Lung (tissue), 11 donors: ENCODE measurements at regions not wholly inside any gene's neighbourhood (a gene's known extent, or its start where the extent isn't known, plus 50 kb on each side); places are given as distances from the start of the nearest gene placed in this dataset.
"Not testable (repeated sequence)": the region's sequence is repeated elsewhere in the genome, so short reads cannot be mapped to it uniquely, and the experiment has no call there.

Source experiments
- ATAC-seq: fragments of 200-7000 bp; cut with Tn5 transposase; one replicate; pipeline ENCODE4 v1.9.1; 2020; ENCODE audit warnings: moderate number of reproducible peaks; ENCODE audit not compliant: insufficient read depth, low FRiP score
- DNase-seq, 3 donors: peaks; one replicate each; pipeline ENCODE4 v3.0.0-alpha.2; 2013 to 2017
- H3K27ac ChIP-seq, 2 donors: one replicate each; pipeline ENCODE4 v1.5.1; 2013; ENCODE audit warnings: mild to moderate bottlenecking in 2 of 2, moderate library complexity in 2 of 2, control low read depth in 1 of 2, inconsistent platforms in 1 of 2, low read depth in 1 of 2, low read length in 1 of 2
- H3K27me3 ChIP-seq, 3 donors: one replicate each; pipeline ENCODE4 v1.5.1; 2013; ENCODE audit warnings: low read length in 2 of 3; ENCODE audit not compliant: control insufficient read depth in 3 of 3, insufficient read depth in 3 of 3
- H3K36me3 ChIP-seq, 4 donors: one replicate each; pipeline ENCODE4 v1.5.1; 2013; ENCODE audit warnings: low read length in 4 of 4, mild to moderate bottlenecking in 1 of 4, moderate library complexity in 1 of 4; ENCODE audit not compliant: control insufficient read depth in 4 of 4, insufficient read depth in 4 of 4
- H3K4me1 ChIP-seq, 5 donors: one replicate each; pipeline ENCODE4 v1.5.1; 2013; ENCODE audit warnings: low read length in 5 of 5, mild to moderate bottlenecking in 2 of 5, moderate library complexity in 1 of 5; ENCODE audit not compliant: control insufficient read depth in 5 of 5, insufficient read depth in 5 of 5
- H3K4me3 ChIP-seq: one replicate; pipeline ENCODE4 v1.5.1; 2013; ENCODE audit warnings: mild to moderate bottlenecking, control low read depth, moderate library complexity
- H3K9ac ChIP-seq, 2 donors: one replicate each; pipeline ENCODE4 v1.5.1; 2013; ENCODE audit warnings: low read length in 2 of 2, control low read depth in 1 of 2; ENCODE audit not compliant: insufficient read depth in 1 of 2
- H3K9me3 ChIP-seq, 4 donors: one replicate each; pipeline ENCODE4 v1.5.1; 2013; ENCODE audit warnings: low read length in 3 of 4, mild to moderate bottlenecking in 1 of 4, moderate library complexity in 1 of 4; ENCODE audit not compliant: control insufficient read depth in 4 of 4, insufficient read depth in 3 of 4
- CTCF ChIP-seq: IDR thresholded peaks from 2 replicates; pipeline ENCODE4 v1.5.1; 2012; ENCODE audit warnings: mild to moderate bottlenecking; ENCODE audit errors: control extremely low read depth, extremely low read depth
- WGBS, 2 donors: extraction: QIAGEN DNeasy Blood & Tissue Kit; methylation state at CpG; one replicate each; pipeline ENCODE4 v1.1.7; 2013; 5-methylcytosine and 5-hydroxymethylcytosine counted together
- donor health status: control.
- donor health status: control.
- donor health status: Bipolar disorder and iron deficiency.
- donor health status: healthy.
- donor health status: DM: yes; HTN: yes; CAD: no.

- Histone ChIP-seq H3K36me3 (no peaks in the 10 kb centered on the region), H3K4me3 (no peak overlapping the region), H3K27ac (no peak overlapping the region), H3K27me3 (peaks cover 0 to 49% (median 31%) of the 10 kb centered on the region in 3 donors), H3K9me3 (peaks cover 0 to 6% (median 0%) of the 10 kb centered on the region in 4 donors), H3K4me1 (peaks cover 0 to 5% (median 0%) of the 10 kb centered on the region in 5 donors), H3K9ac (no peak overlapping the region)
- ATAC-seq, result no peak
- no peak for TF ChIP-seq CTCF
- no peak for DNase-seq
- WGBS, 2 donors, result 53 to 63% methylated on average over 15 of the region's 15 CpGs
These were observed 53.6 kb upstream of the EIF5 start for GRCh38 chr14:103280278-103280928.

GRCh38 chr14:103281496-103282231 is 52.4 kb upstream of the EIF5 start:
- H3K36me3 ChIP-seq, result no peaks in the 10 kb centered on the region
- 72 to 74% methylated on average over 11 of the region's 11 CpGs for WGBS, 2 donors
- TF ChIP-seq CTCF, result no peak
- peaks cover 0 to 5% (median 0%) of the 10 kb centered on the region in 5 donors for H3K4me1 ChIP-seq
- no peak overlapping the region for H3K4me3 ChIP-seq
- peaks cover 0 to 39% (median 20%) of the 10 kb centered on the region in 3 donors for H3K27me3 ChIP-seq
- peaks cover 0 to 6% (median 0%) of the 10 kb centered on the region in 4 donors for H3K9me3 ChIP-seq
- ATAC-seq (peak; percentile 67), DNase-seq (peak; percentile 65 to 78 (median 68))
- no peak overlapping the region for H3K27ac ChIP-seq
- H3K9ac ChIP-seq, result no peak overlapping the region

GRCh38 chr14:103282309-103282708 is 51.7 kb upstream of the EIF5 start:
- H3K9me3 ChIP-seq, H3K27ac ChIP-seq, H3K36me3 ChIP-seq, H3K9ac ChIP-seq, ATAC-seq, DNase-seq, H3K4me1 ChIP-seq, H3K4me3 ChIP-seq: not testable (repeated sequence)
- peaks cover 0 to 36% (median 17%) of the 10 kb centered on the region in 3 donors for H3K27me3 ChIP-seq
- WGBS, 2 donors, result 91 to 95% methylated on average over 17 of the region's 17 CpGs

- ATAC-seq (no peak), DNase-seq (no peak)
- no peak for TF ChIP-seq CTCF
- Histone ChIP-seq H3K4me3 (no peak overlapping the region), H3K4me1 (peaks cover 0 to 5% (median 0%) of the 10 kb centered on the region in 5 donors), H3K9ac (no peak overlapping the region), H3K36me3 (no peaks in the 10 kb centered on the region), H3K9me3 (peaks cover 0 to 5% (median 0%) of the 10 kb centered on the region in 4 donors), H3K27ac (no peak overlapping the region), H3K27me3 (peaks cover 0 to 30% (median 11%) of the 10 kb centered on the region in 3 donors)
- WGBS, 2 donors, result 77 to 81% methylated on average over 5 of the region's 5 CpGs
These were observed 51.1 kb upstream of the EIF5 start for GRCh38 chr14:103282932-103283331.
